Transverse colon (tissue), 4 donors: ENCODE measurements at regions not wholly inside any gene's neighbourhood (a gene's known extent, or its start where the extent isn't known, plus 50 kb on each side); places are given as distances from the start of the nearest gene placed in this dataset.

ENCODE experiments used
- DNase-seq: peaks from one replicate; pipeline ENCODE4 v3.0.0-alpha.2; 2019
- H3K27ac ChIP-seq, 4 donors: fragments of 200-600 bp; sonication (generic); 2 replicates each; pipeline ENCODE4 v1.5.1; 2016 to 2018; ENCODE audit warnings: inconsistent platforms in 4 of 4
- H3K27me3 ChIP-seq: fragments of 200-600 bp; sonication (generic); 2 replicates; pipeline ENCODE4 v1.5.1; 2017; ENCODE audit warnings: inconsistent platforms
- H3K36me3 ChIP-seq, 4 donors: fragments of 200-600 bp; sonication (generic); 2 replicates each; pipeline ENCODE4 v1.5.1; 2017 to 2019; ENCODE audit warnings: inconsistent platforms in 4 of 4
- H3K4me1 ChIP-seq, 4 donors: fragments of 200-600 bp; sonication (generic); 2 replicates each; pipeline ENCODE4 v1.5.1; 2017 to 2020; ENCODE audit warnings: inconsistent platforms in 4 of 4
- H3K4me3 ChIP-seq, 4 donors: fragments of 200-600 bp; sonication (generic); 1 replicate in 1 of 4; 2 replicates in 3 of 4; pipeline versions ENCODE4 v1.5.1 to v1.6.1; 2017 to 2019; ENCODE audit warnings: inconsistent platforms in 4 of 4
- H3K9me3 ChIP-seq, 2 donors: fragments of 200-600 bp; sonication (generic); 2 replicates each; pipeline ENCODE4 v1.5.1; 2017 to 2019; ENCODE audit warnings: inconsistent platforms in 2 of 2
- CTCF ChIP-seq, 5 experiments: fragments of 200-600 bp in 3 of 5; fragments of 450-650 bp in 2 of 5; sonication (generic) in 3 of 5; IDR thresholded peaks; 1 replicate in 2 of 5; 2 replicates in 3 of 5; pipeline ENCODE4 v1.5.1; 2016 to 2017; ENCODE audit warnings: antibody characterized with exemption in 5 of 5, inconsistent platforms in 3 of 5, mild to moderate bottlenecking in 2 of 5, moderate library complexity in 1 of 5
- EP300 ChIP-seq: sonication (generic); formaldehyde crosslinking; IDR thresholded peaks from one replicate; pipeline ENCODE4 v1.6.1; 2017; ENCODE audit warnings: antibody characterized with exemption, low read depth
- POLR2A ChIP-seq: fragments of 450-650 bp; IDR thresholded peaks from one replicate; pipeline ENCODE4 v1.6.1; 2016; ENCODE audit warnings: antibody characterized with exemption, mild to moderate bottlenecking, moderate library complexity
- POLR2AphosphoS5 ChIP-seq, 3 donors: sonication (generic); formaldehyde crosslinking; IDR thresholded peaks; one replicate each; pipeline ENCODE4 v1.6.1; 2016; ENCODE audit warnings: antibody characterized with exemption in 3 of 3
- WGBS, 2 donors: methylation state at CpG; one replicate each; pipeline ENCODE4 v1.1.5; 2018; ENCODE audit warnings: low coverage in 1 of 2; 5-methylcytosine and 5-hydroxymethylcytosine counted together
- in situ Hi-C, 4 donors: fragments of 200-750 bp; cut with MboI; loops; one replicate each; pipeline versions ENCODE4 v1.15.0 to v1.15.1; 2017; ENCODE audit warnings: low sequenced_read_pairs in 3 of 4, low pct_ligation_motif_present in 1 of 4, low pct_unique_long_range_greater_than_20kb in 1 of 4
- intact Hi-C: fragments of 100-400 bp; cut with DNase I; formaldehyde crosslinking; loops from one replicate; pipeline ENCODE4 v1.15.1; 2023; ENCODE audit warnings: low total_unique reads

GRCh38 chr3:170790647-170791046 is 79.3 kb downstream of the RPL22L1 start:
- intact Hi-C loops (no loop called here), in situ Hi-C loops (no loop called here)
- no peak overlapping the region for H3K4me3 ChIP-seq
- WGBS, 2 donors = 65 to 76% methylated on average over 1 of the region's 1 CpG
- no peaks in the 10 kb centered on the region for H3K36me3 ChIP-seq
- no peaks in the 10 kb centered on the region for H3K9me3 ChIP-seq
- no peaks in the 10 kb centered on the region for H3K4me1 ChIP-seq
- H3K27me3 ChIP-seq = no peaks in the 10 kb centered on the region
- DNase-seq = no peak
- TF ChIP-seq EP300 (no peak), CTCF (IDR thresholded peaks at IDR 0.05) (no peak)
- H3K27ac ChIP-seq = no peak overlapping the region

DNA sequence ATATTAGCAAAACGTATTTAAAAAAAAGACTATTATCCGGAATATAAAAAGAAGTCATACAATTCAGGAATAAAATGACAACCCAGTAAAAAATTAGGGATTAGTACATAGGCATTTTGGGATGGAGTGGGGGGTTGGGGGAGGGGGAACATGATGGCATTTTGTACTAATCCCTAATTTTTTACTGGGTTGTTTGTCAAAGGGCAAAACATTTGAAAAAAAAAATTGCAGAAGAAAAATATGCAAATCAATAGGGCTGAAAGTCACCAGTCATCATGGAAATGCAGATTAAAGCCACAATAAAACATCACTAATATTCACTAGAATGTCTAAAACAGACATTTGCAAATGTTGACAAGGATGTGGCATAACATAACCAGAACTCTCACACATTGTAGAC is 82.5 kb downstream of the RPL22L1 start:
- in situ Hi-C loops (no loop called here), intact Hi-C loops (no loop called here)
- 80 to 91% methylated on average over 2 of the region's 2 CpGs for WGBS, 2 donors
- Histone ChIP-seq H3K27ac (no peak overlapping the region), H3K27me3 (peaks cover 13% of the 10 kb centered on the region), H3K9me3 (no peaks in the 10 kb centered on the region), H3K4me3 (no peak overlapping the region), H3K36me3 (no peaks in the 10 kb centered on the region), H3K4me1 (no peaks in the 10 kb centered on the region)
- DNase-seq = no peak
- no peak for TF ChIP-seq POLR2A
- no peak for TF ChIP-seq EP300
- no peak for TF ChIP-seq POLR2AphosphoS5 (IDR thresholded peaks at IDR 0.05)
- no peak for TF ChIP-seq CTCF (IDR thresholded peaks at IDR 0.05)

- TF ChIP-seq EP300 (no peak), CTCF (IDR thresholded peaks at IDR 0.05) (no peak), POLR2AphosphoS5 (IDR thresholded peaks at IDR 0.05) (no peak), POLR2A (no peak)
- in situ Hi-C loops (no loop called here), intact Hi-C loops (no loop called here)
- Histone ChIP-seq H3K4me3 (no peak overlapping the region), H3K36me3 (no peaks in the 10 kb centered on the region), H3K9me3 (no peaks in the 10 kb centered on the region), H3K27me3 (peaks cover 13% of the 10 kb centered on the region), H3K4me1 (no peaks in the 10 kb centered on the region), H3K27ac (no peak overlapping the region)
- 92 to 100% methylated on average over 2 to 3 of the region's 3 CpGs for WGBS, 2 donors
- DNase-seq = no peak
These were observed 84.5 kb downstream of the RPL22L1 start for GRCh38 chr3:170785454-170785853.

GRCh38 chr3:170784406-170784805 is 85.6 kb downstream of the RPL22L1 start:
- no peak for DNase-seq
- TF ChIP-seq EP300 (no peak), POLR2A (no peak), CTCF (IDR thresholded peaks at IDR 0.05) (no peak)
- no peaks in the 10 kb centered on the region for H3K36me3 ChIP-seq
- no peaks in the 10 kb centered on the region for H3K9me3 ChIP-seq
- no peak overlapping the region for H3K4me3 ChIP-seq
- in situ Hi-C loops (no loop called here), intact Hi-C loops (no loop called here)
- WGBS, 2 donors = 91 to 92% methylated on average over 2 of the region's 2 CpGs
- peaks cover 13% of the 10 kb centered on the region for H3K27me3 ChIP-seq
- no peak overlapping the region for H3K27ac ChIP-seq
- no peaks in the 10 kb centered on the region for H3K4me1 ChIP-seq
